Activated naive CD4-positive, alpha-beta T cell treated with anti-CD3 and anti-CD28 coated beads, Interleukin-2, amount 10 ng/mL, durations not matched to agents 7 days and 5 days (primary cell): ENCODE measurements at regions not wholly inside any gene's neighbourhood (a gene's known extent, or its start where the extent isn't known, plus 50 kb on each side); places are given as distances from the start of the nearest gene placed in this dataset.

ENCODE experiments used
- CTCF ChIA-PET: fragments of 350-600 bp; sonication (Branson Sonifier 250); formaldehyde crosslinking; loops from one replicate; lab custom pipeline; 2021; ENCODE audit warnings: antibody characterized with exemption; lab: Charles Lee
- DNase-seq: peaks from one replicate; pipeline ENCODE4 v3.0.0-alpha.2; 2020
- H3K27ac Mint-ChIP-seq: one replicate; pipeline ENCODE4 v1.8.0; 2021; ENCODE audit warnings: mild to moderate bottlenecking, moderate library complexity, mixed read lengths
- H3K27me3 Mint-ChIP-seq: one replicate; pipeline ENCODE4 v1.8.0; 2021; ENCODE audit warnings: mild to moderate bottlenecking, mixed read lengths
- H3K36me3 Mint-ChIP-seq: one replicate; pipeline ENCODE4 v1.8.0; 2021; ENCODE audit warnings: mixed read lengths
- H3K4me1 Mint-ChIP-seq: one replicate; pipeline ENCODE4 v1.8.0; 2021; ENCODE audit warnings: mixed read lengths
- H3K4me3 Mint-ChIP-seq: one replicate; pipeline ENCODE4 v1.8.0; 2021; ENCODE audit warnings: mild to moderate bottlenecking, moderate library complexity, mixed read lengths
- H3K9me3 Mint-ChIP-seq: one replicate; pipeline ENCODE4 v1.8.0; 2021; ENCODE audit warnings: mixed read lengths

- DNase-seq: no peak
- H3K9me3 Mint-ChIP-seq: no peaks in the 10 kb centered on the region
- CTCF ChIA-PET: no interaction called here
- no peaks in the 10 kb centered on the region for H3K4me1 Mint-ChIP-seq
- H3K4me3 Mint-ChIP-seq: no peak overlapping the region
- no peak overlapping the region for H3K27ac Mint-ChIP-seq
- no peaks in the 10 kb centered on the region for H3K36me3 Mint-ChIP-seq
- no peaks in the 10 kb centered on the region for H3K27me3 Mint-ChIP-seq
These were observed 251.5 kb upstream of the SALL3 start for GRCh38 chr18:78727877-78728783.

- Mint-ChIP-seq H3K4me1 (no peaks in the 10 kb centered on the region), H3K9me3 (no peaks in the 10 kb centered on the region), H3K4me3 (no peak overlapping the region), H3K27me3 (no peaks in the 10 kb centered on the region), H3K27ac (no peak overlapping the region), H3K36me3 (no peaks in the 10 kb centered on the region)
- CTCF ChIA-PET: no interaction called here
- DNase-seq: no peak
These were observed 250.7 kb upstream of the SALL3 start for GRCh38 chr18:78728784-78729467.

GRCh38 chr18:78730546-78730945, 249.1 kb upstream of the SALL3 start:
- Mint-ChIP-seq H3K4me3 (no peak overlapping the region), H3K36me3 (no peaks in the 10 kb centered on the region), H3K9me3 (no peaks in the 10 kb centered on the region), H3K4me1 (no peaks in the 10 kb centered on the region), H3K27ac (no peak overlapping the region), H3K27me3 (no peaks in the 10 kb centered on the region)
- DNase-seq: no peak
- CTCF ChIA-PET: no interaction called here

GRCh38 chr18:78731016-78731397, 248.6 kb upstream of the SALL3 start:
- Mint-ChIP-seq H3K4me1 (no peaks in the 10 kb centered on the region), H3K9me3 (no peaks in the 10 kb centered on the region), H3K27me3 (no peaks in the 10 kb centered on the region), H3K4me3 (no peak overlapping the region), H3K36me3 (no peaks in the 10 kb centered on the region), H3K27ac (no peak overlapping the region)
- CTCF ChIA-PET: no interaction called here
- no peak for DNase-seq

GRCh38 chr18:78731398-78732032, 248.1 kb upstream of the SALL3 start:
- H3K9me3 Mint-ChIP-seq: no peaks in the 10 kb centered on the region
- no peak overlapping the region for H3K4me3 Mint-ChIP-seq
- DNase-seq: no peak
- no peaks in the 10 kb centered on the region for H3K27me3 Mint-ChIP-seq
- no peaks in the 10 kb centered on the region for H3K4me1 Mint-ChIP-seq
- no peaks in the 10 kb centered on the region for H3K36me3 Mint-ChIP-seq
- no peak overlapping the region for H3K27ac Mint-ChIP-seq
- CTCF ChIA-PET: no interaction called here

- no peak for DNase-seq
- no peaks in the 10 kb centered on the region for H3K27me3 Mint-ChIP-seq
- H3K27ac Mint-ChIP-seq: no peak overlapping the region
- H3K4me3 Mint-ChIP-seq: no peak overlapping the region
- no peaks in the 10 kb centered on the region for H3K9me3 Mint-ChIP-seq
- CTCF ChIA-PET: no interaction called here
- H3K36me3 Mint-ChIP-seq: no peaks in the 10 kb centered on the region
- H3K4me1 Mint-ChIP-seq: no peaks in the 10 kb centered on the region
These were observed 247.1 kb upstream of the SALL3 start for GRCh38 chr18:78732273-78733210.

GRCh38 chr18:78733762-78734613, 245.6 kb upstream of the SALL3 start:
- DNase-seq: no peak
- no peak overlapping the region for H3K4me3 Mint-ChIP-seq
- no peaks in the 10 kb centered on the region for H3K27me3 Mint-ChIP-seq
- H3K4me1 Mint-ChIP-seq: no peaks in the 10 kb centered on the region
- CTCF ChIA-PET: no interaction called here
- H3K27ac Mint-ChIP-seq: no peak overlapping the region
- H3K36me3 Mint-ChIP-seq: no peaks in the 10 kb centered on the region
- no peaks in the 10 kb centered on the region for H3K9me3 Mint-ChIP-seq

- no peak for DNase-seq
- CTCF ChIA-PET: no interaction called here
- Mint-ChIP-seq H3K4me1 (no peaks in the 10 kb centered on the region), H3K27me3 (no peaks in the 10 kb centered on the region), H3K27ac (no peak overlapping the region), H3K36me3 (no peaks in the 10 kb centered on the region), H3K9me3 (peaks cover under 1% of the 10 kb centered on the region), H3K4me3 (no peak overlapping the region)
These were observed 245.0 kb upstream of the SALL3 start for GRCh38 chr18:78734614-78734945.

- DNase-seq: no peak
- H3K27me3 Mint-ChIP-seq: no peaks in the 10 kb centered on the region
- CTCF ChIA-PET: no interaction called here
- H3K27ac Mint-ChIP-seq: no peak overlapping the region
- no peak overlapping the region for H3K4me3 Mint-ChIP-seq
- H3K9me3 Mint-ChIP-seq: peaks cover 1% of the 10 kb centered on the region
- H3K4me1 Mint-ChIP-seq: no peaks in the 10 kb centered on the region
- H3K36me3 Mint-ChIP-seq: no peaks in the 10 kb centered on the region
These were observed 244.2 kb upstream of the SALL3 start for GRCh38 chr18:78735131-78736014.

- Mint-ChIP-seq H3K27ac (no peak overlapping the region), H3K4me3 (no peak overlapping the region), H3K36me3 (no peaks in the 10 kb centered on the region), H3K9me3 (peaks cover 1% of the 10 kb centered on the region), H3K4me1 (no peaks in the 10 kb centered on the region), H3K27me3 (no peaks in the 10 kb centered on the region)
- CTCF ChIA-PET: no interaction called here
- DNase-seq: no peak
These were observed 243.5 kb upstream of the SALL3 start for GRCh38 chr18:78736015-78736690.

- H3K4me3 Mint-ChIP-seq: no peak overlapping the region
- CTCF ChIA-PET: no interaction called here
- no peak for DNase-seq
- H3K27me3 Mint-ChIP-seq: no peaks in the 10 kb centered on the region
- H3K4me1 Mint-ChIP-seq: no peaks in the 10 kb centered on the region
- H3K27ac Mint-ChIP-seq: no peak overlapping the region
- peaks cover 3% of the 10 kb centered on the region for H3K9me3 Mint-ChIP-seq
- no peaks in the 10 kb centered on the region for H3K36me3 Mint-ChIP-seq
These were observed 242.4 kb upstream of the SALL3 start for GRCh38 chr18:78737006-78737915.
